ENCODE measurements at regions not wholly inside any gene's neighbourhood (a gene's known extent, or its start where the extent isn't known, plus 50 kb on each side); places are given as distances from the start of the nearest gene placed in this dataset.

GRCh38 chr4:34791209-34791608 lies 1453.1 kb downstream of the ARAP2 start:
- no peak for TF ChIP-seq CTCF (conservative IDR thresholded peaks at IDR 0.05)
- Mint-ChIP-seq H3K36me3 (no peaks in the 10 kb centered on the region), H3K4me1 (ENCODE audit: unreplicated experiment) (no peaks in the 10 kb centered on the region), H3K27ac (no peak overlapping the region), H3K9me3 (no peaks in the 10 kb centered on the region), H3K27me3 (no peaks in the 10 kb centered on the region), H3K4me3 (no peak overlapping the region)
- DNase-seq (ENCODE audit: extremely low spot score, unreplicated experiment): no peak

GRCh38 chr4:34800953-34801352 lies 1443.4 kb downstream of the ARAP2 start:
- DNase-seq (ENCODE audit: extremely low spot score, unreplicated experiment): no peak
- Mint-ChIP-seq H3K9me3 (no peaks in the 10 kb centered on the region), H3K27ac (no peak overlapping the region), H3K4me3 (no peak overlapping the region), H3K36me3 (no peaks in the 10 kb centered on the region), H3K27me3 (no peaks in the 10 kb centered on the region), H3K4me1 (ENCODE audit: unreplicated experiment) (no peaks in the 10 kb centered on the region)
- no peak for TF ChIP-seq CTCF (conservative IDR thresholded peaks at IDR 0.05)

- no peak for DNase-seq (ENCODE audit: extremely low spot score, unreplicated experiment)
- no peak for TF ChIP-seq CTCF (conservative IDR thresholded peaks at IDR 0.05)
- Mint-ChIP-seq H3K27ac (no peak overlapping the region), H3K9me3 (no peaks in the 10 kb centered on the region), H3K4me1 (ENCODE audit: unreplicated experiment) (no peaks in the 10 kb centered on the region), H3K36me3 (no peaks in the 10 kb centered on the region), H3K4me3 (no peak overlapping the region), H3K27me3 (no peaks in the 10 kb centered on the region)
These were observed 1430.0 kb downstream of the ARAP2 start for GRCh38 chr4:34814266-34814665.

GRCh38 chr4:34824515-34824914 lies 1419.8 kb downstream of the ARAP2 start:
- Mint-ChIP-seq H3K27me3 (no peaks in the 10 kb centered on the region), H3K4me3 (no peak overlapping the region), H3K27ac (no peak overlapping the region), H3K36me3 (no peaks in the 10 kb centered on the region), H3K9me3 (peaks cover 6% of the 10 kb centered on the region), H3K4me1 (ENCODE audit: unreplicated experiment) (no peaks in the 10 kb centered on the region)
- TF ChIP-seq CTCF (conservative IDR thresholded peaks at IDR 0.05): no peak
- no peak for DNase-seq (ENCODE audit: extremely low spot score, unreplicated experiment)

- Mint-ChIP-seq H3K27ac (no peak overlapping the region), H3K4me3 (no peak overlapping the region), H3K36me3 (no peaks in the 10 kb centered on the region), H3K9me3 (peaks cover 6% of the 10 kb centered on the region), H3K4me1 (ENCODE audit: unreplicated experiment) (no peaks in the 10 kb centered on the region), H3K27me3 (no peaks in the 10 kb centered on the region)
- TF ChIP-seq CTCF (conservative IDR thresholded peaks at IDR 0.05): no peak
- DNase-seq (ENCODE audit: extremely low spot score, unreplicated experiment): no peak
These were observed 1417.7 kb downstream of the ARAP2 start for GRCh38 chr4:34826660-34827059.

- Mint-ChIP-seq H3K36me3 (no peaks in the 10 kb centered on the region), H3K9me3 (no peaks in the 10 kb centered on the region), H3K4me3 (no peak overlapping the region), H3K27me3 (no peaks in the 10 kb centered on the region), H3K4me1 (ENCODE audit: unreplicated experiment) (no peaks in the 10 kb centered on the region), H3K27ac (no peak overlapping the region)
- TF ChIP-seq CTCF (conservative IDR thresholded peaks at IDR 0.05): no peak
- DNase-seq (ENCODE audit: extremely low spot score, unreplicated experiment): no peak
These were observed 1398.4 kb downstream of the ARAP2 start for GRCh38 chr4:34845926-34846325.

All from type B pancreatic cell (in vitro differentiated cells).